Kidney (tissue), 13 donors: ENCODE measurements at regions not wholly inside any gene's neighbourhood (a gene's known extent, or its start where the extent isn't known, plus 50 kb on each side); places are given as distances from the start of the nearest gene placed in this dataset.

Experiments used
- DNase-seq, 5 donors: peaks; one replicate each; pipeline ENCODE4 v3.0.0-alpha.2; 2013 to 2020
- FAIRE-seq: peaks from 2 replicates; lab custom pipeline; 2012; peaks lifted over from hg19 to GRCh38; lab: Jason Lieb, UNC
- H3K27ac ChIP-seq, 2 donors: one replicate each; pipeline ENCODE4 v1.7.0; 2013; ENCODE audit warnings: low read depth in 2 of 2, low read length in 2 of 2, inconsistent platforms in 1 of 2
- H3K27me3 ChIP-seq: one replicate; pipeline ENCODE4 v1.7.1; 2013; ENCODE audit warnings: low read length, inconsistent platforms; ENCODE audit not compliant: control insufficient read depth, insufficient read depth
- H3K36me3 ChIP-seq, 3 donors: one replicate each; pipeline versions ENCODE4 v1.7.0 to v1.7.1; 2013; ENCODE audit warnings: low read length in 3 of 3, control low read depth in 1 of 3, inconsistent platforms in 1 of 3; ENCODE audit not compliant: insufficient read depth in 3 of 3, control insufficient read depth in 2 of 3
- H3K4me1 ChIP-seq, 3 donors: one replicate each; pipeline versions ENCODE4 v1.7.0 to v1.7.1; 2013; ENCODE audit warnings: low read length in 3 of 3, inconsistent platforms in 1 of 3, low read depth in 1 of 3; ENCODE audit not compliant: control insufficient read depth in 2 of 3, insufficient read depth in 2 of 3
- H3K4me3 ChIP-seq, 3 donors: one replicate each; pipeline versions ENCODE4 v1.7.0 to v1.8.1; 2013; ENCODE audit warnings: low read length in 3 of 3, control low read depth in 1 of 3, inconsistent platforms in 1 of 3
- H3K9ac ChIP-seq, 3 donors: one replicate each; pipeline versions ENCODE4 v1.7.0 to v1.7.1; 2013; ENCODE audit warnings: low read length in 3 of 3, control low read depth in 1 of 3, inconsistent platforms in 1 of 3
- H3K9me3 ChIP-seq, 3 donors: one replicate each; pipeline versions ENCODE4 v1.7.0 to v1.7.1; 2013; ENCODE audit warnings: low read length in 3 of 3, control low read depth in 1 of 3, inconsistent platforms in 1 of 3; ENCODE audit not compliant: control insufficient read depth in 2 of 3, insufficient read depth in 1 of 3
- CTCF ChIP-seq: IDR thresholded peaks from 3 replicates; pipeline ENCODE4 v1.5.1; 2012; ENCODE audit warnings: mild to moderate bottlenecking, moderate library complexity, borderline replicate concordance; ENCODE audit not compliant: insufficient read depth; ENCODE audit errors: extremely low read depth
- intact Hi-C: fragments of 100-400 bp; cut with DNase I; formaldehyde crosslinking; loops from one replicate; pipeline ENCODE4 v1.11.1; 2022
- donor health status: control.
- donor health status: control.
- donor health status: control.
- donor health status: control.
- donor health status: control.
- donor health status: DM: yes; HTN: yes; CAD: no.
- donor health status: Normal renal cell carcinoma (clear cell type).

- no peaks in the 10 kb centered on the region for H3K27me3 ChIP-seq
- no peaks in the 10 kb centered on the region for H3K9me3 ChIP-seq
- H3K4me3 ChIP-seq = no peak overlapping the region
- H3K4me1 ChIP-seq = no peaks in the 10 kb centered on the region
- FAIRE-seq (no peak), DNase-seq (no peak)
- no peaks in the 10 kb centered on the region for H3K36me3 ChIP-seq
- TF ChIP-seq CTCF = no peak
- H3K9ac ChIP-seq = no peak overlapping the region
- no peak overlapping the region for H3K27ac ChIP-seq
- intact Hi-C loops = no loop called here
Observed at GRCh38 chr3:101170062-101170771, 150.2 kb downstream of the IMPG2 start.

DNA sequence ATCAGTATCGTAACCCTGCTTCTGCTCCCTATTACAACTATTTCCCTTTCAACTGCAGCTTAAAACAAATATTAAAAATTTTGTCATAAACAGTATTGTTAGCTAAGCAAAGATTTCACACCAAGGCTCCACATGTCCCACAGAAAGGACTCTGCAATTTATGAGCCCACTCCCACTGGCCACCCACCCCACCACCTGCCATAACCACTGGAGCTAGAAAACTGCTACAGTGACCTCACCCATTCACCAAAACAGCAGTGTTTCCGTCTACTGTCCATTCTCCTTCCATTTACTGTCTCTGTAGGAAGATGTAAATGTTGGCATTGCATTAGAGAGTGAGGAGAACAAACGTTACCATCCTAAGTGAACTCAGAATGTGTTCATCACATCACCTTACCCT lies 150.9 kb downstream of the IMPG2 start:
- H3K9ac ChIP-seq = no peak overlapping the region
- H3K36me3 ChIP-seq = no peaks in the 10 kb centered on the region
- H3K9me3 ChIP-seq = no peaks in the 10 kb centered on the region
- DNase-seq (no peak), FAIRE-seq (no peak)
- H3K27me3 ChIP-seq = no peaks in the 10 kb centered on the region
- H3K27ac ChIP-seq = no peak overlapping the region
- H3K4me1 ChIP-seq = no peaks in the 10 kb centered on the region
- no peak overlapping the region for H3K4me3 ChIP-seq
- intact Hi-C loops = no loop called here
- no peak for TF ChIP-seq CTCF

DNA sequence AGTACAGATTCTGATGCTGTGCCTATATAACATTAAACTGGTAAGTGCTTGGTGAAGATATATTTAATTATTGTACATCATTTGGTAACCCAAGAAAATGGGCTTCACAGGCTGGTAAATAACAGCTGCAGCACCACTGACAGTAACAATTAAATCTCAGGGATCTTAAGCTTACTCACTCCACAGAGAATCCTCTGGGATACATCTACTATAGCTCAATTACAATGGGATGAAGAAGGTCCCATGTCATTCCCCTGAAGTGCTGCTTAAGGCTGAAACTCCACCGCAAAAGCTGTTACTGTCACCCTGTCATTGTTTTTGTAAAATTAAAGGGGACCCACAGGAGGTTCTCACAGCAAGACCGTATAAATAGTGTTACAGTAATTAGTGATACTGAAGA lies 153.0 kb downstream of the IMPG2 start:
- FAIRE-seq = no peak
- no peak overlapping the region for H3K4me3 ChIP-seq
- H3K9ac ChIP-seq = no peak overlapping the region
- DNase-seq = no peak
- H3K27me3 ChIP-seq = no peaks in the 10 kb centered on the region
- no peak for TF ChIP-seq CTCF
- H3K9me3 ChIP-seq = no peaks in the 10 kb centered on the region
- H3K27ac ChIP-seq = no peak overlapping the region
- intact Hi-C loops = no loop called here
- H3K36me3 ChIP-seq = no peaks in the 10 kb centered on the region
- H3K4me1 ChIP-seq = no peaks in the 10 kb centered on the region

DNA sequence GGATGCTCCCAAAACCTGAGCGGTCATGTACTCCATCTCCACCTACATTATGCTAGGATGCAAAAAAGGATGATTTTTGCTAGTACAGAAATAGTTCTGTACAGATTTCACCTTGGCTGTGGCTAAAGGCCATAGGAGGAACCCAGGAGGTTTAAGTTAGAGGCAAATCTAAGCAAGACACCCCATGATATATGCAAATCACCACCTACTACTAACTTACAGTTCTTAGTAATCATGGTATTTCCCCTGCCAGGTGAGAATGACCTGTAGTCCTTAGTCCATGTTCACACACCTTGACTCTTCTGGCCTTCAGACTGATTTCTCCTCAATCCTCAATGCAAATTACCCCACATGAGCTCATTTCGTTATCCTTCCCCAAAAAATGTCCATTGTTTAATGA lies 154.2 kb downstream of the IMPG2 start:
- Histone ChIP-seq H3K4me3 (no peak overlapping the region), H3K9me3 (no peaks in the 10 kb centered on the region), H3K4me1 (no peaks in the 10 kb centered on the region), H3K36me3 (no peaks in the 10 kb centered on the region), H3K27me3 (no peaks in the 10 kb centered on the region), H3K9ac (no peak overlapping the region), H3K27ac (no peak overlapping the region)
- TF ChIP-seq CTCF = no peak
- no peak for DNase-seq
- intact Hi-C loops = no loop called here
- FAIRE-seq = no peak
